ENCODE measurements at regions not wholly inside any gene's neighbourhood (a gene's known extent, or its start where the extent isn't known, plus 50 kb on each side); places are given as distances from the start of the nearest gene placed in this dataset.
"Not testable (repeated sequence)": the region's sequence is repeated elsewhere in the genome, so short reads cannot be mapped to it uniquely, and the experiment has no call there.

GRCh38 chr3:36095238-36095637 is 285.1 kb upstream of the STAC start:
- DNase-seq = peak; percentile 6 to 55 (median 30)

DNA sequence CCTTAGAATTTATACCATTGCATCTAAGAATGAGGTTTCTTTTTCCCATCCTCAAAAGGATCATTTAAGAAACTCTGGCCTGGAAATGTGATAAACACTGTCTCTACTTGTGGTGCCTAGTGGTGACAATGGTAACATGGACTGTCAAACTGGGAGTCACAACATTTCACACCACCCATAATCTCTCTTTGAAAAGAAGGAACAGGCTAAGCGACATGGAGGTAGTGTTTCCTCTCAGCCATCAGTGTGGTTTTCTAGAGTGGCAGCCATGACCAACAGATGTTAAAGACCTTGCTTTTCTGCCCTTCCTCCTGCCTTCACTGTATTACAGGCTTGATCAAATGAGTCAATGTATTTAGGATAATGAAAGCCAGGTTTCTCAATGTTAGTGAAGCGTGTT is 283.1 kb upstream of the STAC start:
- no peak for DNase-seq

GRCh38 chr3:36114353-36114752 is 266.0 kb upstream of the STAC start:
- no peak for DNase-seq

- DNase-seq = peak in 1 of 3 donors; percentile 0
Observed at GRCh38 chr3:36124118-36124796, 256.0 kb upstream of the STAC start.

DNA sequence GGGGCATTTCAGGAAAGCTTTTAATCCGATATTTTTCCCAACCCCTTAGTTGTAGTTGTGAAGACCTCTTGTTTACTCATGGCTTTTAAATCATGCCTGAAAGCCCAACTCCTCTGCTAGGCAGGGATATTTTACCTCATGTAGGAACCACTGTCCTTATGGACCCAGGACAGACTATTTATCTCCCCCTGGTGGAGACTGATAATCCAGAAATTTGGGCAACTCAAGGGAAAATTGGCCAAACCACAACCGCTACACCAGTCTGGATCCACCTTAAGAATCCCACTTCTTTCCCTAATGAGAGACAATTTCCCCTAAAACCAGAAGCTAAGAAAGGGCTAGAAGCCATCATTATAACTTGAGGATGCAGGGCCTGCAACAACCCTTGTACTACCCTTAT is 248.1 kb upstream of the STAC start:
- no peak for DNase-seq

DNA sequence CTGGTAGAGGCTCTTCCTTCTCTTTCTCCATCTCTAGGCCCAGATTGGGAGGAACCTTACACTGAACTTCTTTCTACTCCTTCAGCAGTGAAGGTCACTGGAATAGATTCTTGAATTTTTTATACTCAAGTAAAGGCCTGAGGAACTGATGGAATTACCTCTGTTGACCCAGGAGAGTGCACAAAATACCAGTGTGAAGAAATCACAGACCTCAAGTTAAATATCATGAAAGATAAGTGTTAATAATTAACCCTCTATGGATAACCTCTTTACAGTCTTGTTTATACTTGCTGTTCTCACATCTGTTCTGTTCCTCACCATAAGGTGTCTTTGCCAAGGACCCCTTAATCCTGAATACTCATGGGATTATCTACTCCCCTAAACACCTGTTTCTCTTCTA is 244.4 kb upstream of the STAC start:
- no peak for DNase-seq

DNA sequence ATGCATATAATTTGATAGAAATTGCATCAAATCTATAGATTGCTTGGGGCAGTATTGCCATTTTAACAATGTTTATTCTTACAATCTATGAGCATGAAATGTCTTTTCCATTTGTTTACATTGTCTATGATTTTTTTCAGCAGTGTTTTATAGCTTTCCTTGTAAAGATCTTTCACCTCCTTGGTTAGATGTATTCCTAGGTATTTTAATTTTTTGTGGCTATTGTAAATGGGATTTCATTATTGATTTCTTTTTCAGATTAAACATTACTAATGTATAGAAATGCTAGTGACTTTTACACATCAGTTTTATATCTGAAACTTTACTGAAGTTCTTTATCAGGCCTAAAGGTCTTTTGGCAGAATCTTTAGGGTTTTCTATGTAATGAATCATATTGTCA is 237.6 kb upstream of the STAC start:
- no peak for DNase-seq

GRCh38 chr3:36146404-36146803 is 233.9 kb upstream of the STAC start:
- no peak for DNase-seq

DNA sequence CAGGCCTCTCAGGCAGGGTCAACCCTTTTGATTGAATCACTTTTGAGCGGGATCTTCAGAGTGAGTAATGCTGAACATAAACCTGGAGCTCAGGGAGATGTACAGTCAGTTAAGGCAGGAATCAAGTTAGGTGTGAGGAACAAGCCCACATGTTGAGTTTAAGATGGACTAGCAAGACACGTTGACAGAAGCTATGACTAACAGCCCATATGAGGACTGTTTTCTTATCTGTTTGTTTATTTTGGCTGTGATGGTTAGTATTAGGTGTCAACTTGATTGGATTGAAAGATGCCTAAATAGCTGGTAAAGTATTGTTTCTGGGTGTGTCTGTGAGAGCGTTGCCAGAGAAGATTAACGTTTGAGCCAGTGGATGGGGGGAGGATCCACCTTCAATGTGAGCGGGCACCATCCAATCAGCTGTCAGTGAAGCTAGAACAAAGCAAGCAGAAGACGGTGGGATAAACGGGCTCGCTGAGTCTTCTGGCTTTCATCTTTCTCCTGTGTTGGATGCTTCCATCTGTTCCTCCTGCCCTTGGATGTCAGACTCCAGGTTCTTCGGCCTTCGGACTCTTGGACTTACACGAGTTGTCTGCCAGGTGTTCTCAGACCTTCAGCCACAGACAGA is 232.3 kb upstream of the STAC start:
- no peak for DNase-seq

- DNase-seq = no peak
Observed at GRCh38 chr3:36149447-36149865, 230.8 kb upstream of the STAC start.

DNA sequence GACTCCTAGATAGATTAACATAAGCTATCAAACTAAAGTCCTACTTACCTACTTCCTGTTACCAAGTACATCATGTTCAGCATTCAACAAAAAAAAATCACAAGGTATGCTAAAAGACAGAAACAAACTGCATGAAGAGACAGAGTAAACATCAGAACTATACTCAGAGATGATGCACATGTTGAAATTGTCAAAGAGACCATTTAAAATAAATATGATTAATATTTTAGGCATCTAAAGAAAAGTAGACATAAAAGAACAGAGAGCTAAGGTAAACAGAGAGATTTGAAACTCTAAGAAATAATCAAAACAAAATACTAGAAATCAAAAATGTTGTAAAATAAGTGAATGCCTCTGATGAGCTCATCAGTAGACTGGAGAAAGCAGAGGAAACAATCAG is 224.8 kb upstream of the STAC start:
- DNase-seq = no peak

DNA sequence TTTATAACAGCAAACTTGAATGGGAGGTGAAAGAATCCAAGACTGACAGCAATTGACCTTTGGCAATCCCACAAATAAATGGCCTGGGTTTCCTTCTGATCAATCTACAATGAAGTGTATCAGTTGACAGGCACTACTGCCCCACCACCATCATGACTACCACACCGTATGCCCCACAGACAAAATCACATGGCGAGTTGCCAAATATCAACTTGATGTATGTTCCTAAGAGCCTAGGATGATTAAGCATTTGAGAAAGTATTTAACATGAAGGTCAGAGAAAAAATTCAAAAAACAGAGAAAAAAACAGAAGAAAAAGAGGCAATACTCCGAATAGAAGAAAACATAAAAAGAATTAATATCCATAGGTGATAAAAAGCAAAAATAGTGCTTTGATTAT is 215.9 kb upstream of the STAC start:
- DNase-seq = no peak

DNA sequence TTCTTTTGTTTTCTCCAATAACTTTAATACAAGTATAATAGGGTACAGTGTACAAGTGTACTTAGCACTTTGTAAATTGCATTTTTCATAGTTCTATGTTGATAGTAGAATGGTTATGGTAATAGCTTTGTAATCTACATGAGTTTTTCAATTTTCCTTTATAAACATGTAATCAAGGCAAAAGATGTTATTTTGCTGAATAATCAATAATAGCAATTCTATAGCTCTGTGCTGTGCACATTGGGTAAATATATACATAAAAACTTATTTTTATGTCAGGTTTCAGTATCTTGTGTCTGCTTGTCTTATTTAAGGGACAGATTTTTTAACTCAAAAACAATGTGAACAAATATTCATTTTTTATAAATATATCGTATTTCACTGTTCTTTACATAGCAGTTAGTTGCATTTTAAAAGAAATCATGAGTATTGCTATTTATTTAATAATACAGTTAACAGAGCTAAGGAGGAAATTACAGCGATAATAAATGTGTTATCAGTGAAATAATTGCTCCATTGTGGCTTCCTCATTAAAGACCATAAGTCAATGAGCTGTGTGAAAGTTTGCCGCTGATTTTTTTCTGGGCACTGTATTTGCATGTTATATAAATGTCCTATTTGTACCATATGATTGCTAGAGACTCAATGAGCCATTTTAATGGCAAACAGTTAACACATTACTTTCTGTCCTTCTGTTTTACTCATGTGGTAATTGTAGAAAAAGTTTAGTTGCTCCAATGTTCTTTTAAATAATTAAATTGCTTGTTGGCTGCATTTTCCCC is 214.6 kb upstream of the STAC start:
- no peak for DNase-seq

DNA sequence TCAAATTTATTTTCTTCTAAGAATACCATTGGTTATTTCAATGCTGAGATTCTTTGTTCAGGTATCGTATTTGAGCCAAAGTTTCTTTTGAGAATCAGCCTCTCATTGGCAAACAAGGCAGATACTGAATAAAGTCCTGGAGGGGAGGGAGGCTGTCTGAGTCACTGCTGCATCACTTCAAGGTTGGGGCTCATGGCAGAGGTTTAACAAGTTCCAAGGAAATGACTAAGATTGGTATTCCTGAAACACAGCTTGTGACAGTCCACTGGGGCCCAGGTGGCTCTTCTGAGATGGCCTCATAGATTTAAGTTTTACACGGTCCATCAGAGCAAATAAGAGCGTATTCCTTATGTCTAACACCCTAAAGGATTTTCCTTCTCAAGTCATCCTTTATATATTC is 213.8 kb upstream of the STAC start:
- no peak for DNase-seq

DNA sequence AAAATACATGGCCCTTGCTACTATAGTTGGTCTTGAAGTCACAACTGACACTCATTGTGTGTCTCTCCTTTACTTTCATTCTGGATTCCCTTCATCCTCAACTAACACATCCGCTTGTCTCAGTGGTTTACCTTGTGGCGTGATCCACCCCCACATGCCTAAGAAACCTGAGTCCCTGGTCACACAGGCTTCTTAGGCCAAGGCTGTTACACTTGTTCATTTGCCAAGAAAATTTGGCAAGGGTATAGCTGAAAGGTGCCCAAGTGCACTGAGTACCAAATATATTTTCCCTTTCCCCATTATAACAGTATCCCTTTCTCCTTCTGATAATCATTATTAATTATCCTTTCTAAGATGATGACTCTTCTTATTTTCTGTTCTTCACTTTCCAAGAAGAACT is 207.6 kb upstream of the STAC start:
- DNase-seq = no peak

GRCh38 chr3:36175113-36175812 is 205.0 kb upstream of the STAC start:
- DNase-seq = no peak

DNA sequence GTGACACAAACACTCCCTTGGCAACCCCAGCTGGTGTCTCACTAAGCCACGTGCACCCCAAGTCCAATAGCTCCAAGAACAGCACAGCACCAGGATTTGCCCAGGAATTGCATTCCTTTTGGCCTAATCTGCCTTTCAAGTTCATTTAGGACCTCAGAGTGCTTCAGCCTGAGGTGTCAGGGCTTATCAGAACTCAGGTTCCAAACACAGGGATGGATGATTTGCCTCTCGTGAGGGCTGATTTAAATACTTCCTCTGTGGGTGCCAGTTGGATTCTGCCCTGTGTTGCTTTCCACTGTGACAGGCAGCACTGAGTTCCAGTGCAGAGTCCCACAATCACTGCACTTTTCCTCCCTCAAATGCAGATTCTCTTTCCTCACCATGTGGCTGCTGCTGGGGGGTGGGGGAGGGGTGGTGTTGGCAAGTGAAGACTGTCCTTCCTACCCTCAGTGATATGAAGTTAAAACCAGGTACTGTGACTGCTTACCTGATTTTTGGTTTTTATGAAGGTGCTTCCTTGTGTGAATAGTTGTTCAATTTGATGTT is 204.3 kb upstream of the STAC start:
- no peak for DNase-seq

GRCh38 chr3:36178018-36178417 is 202.3 kb upstream of the STAC start:
- no peak for DNase-seq

GRCh38 chr3:36182024-36182423 is 198.3 kb upstream of the STAC start:
- no peak for DNase-seq

- not testable (repeated sequence) for DNase-seq
Observed at GRCh38 chr3:36187197-36187596, 193.1 kb upstream of the STAC start.

- no peak for DNase-seq
Observed at GRCh38 chr3:36192901-36193300, 187.4 kb upstream of the STAC start.

GRCh38 chr3:36193448-36193847 is 186.9 kb upstream of the STAC start:
- peak in 1 of 3 donors; percentile 0 for DNase-seq

DNA sequence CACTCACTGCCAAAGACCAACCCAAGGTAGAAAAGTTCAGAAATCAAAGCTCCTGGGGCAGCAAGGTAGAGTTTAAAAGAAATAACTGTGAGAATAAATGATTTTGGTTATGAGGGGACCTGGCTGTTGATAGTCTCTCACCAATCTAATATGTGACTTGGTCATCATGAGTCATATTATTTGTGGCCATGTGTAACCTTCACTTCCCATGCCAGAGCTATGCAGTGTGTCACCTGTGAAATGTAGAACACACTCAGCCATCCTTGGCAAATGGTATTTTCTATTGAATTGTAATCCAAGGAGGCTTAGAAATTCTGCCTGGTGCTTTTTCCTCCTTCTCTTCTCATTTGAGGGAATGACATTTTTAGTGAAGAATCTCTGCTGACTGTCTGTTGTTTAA is 184.2 kb upstream of the STAC start:
- DNase-seq = no peak
